ENCODE measurements at regions not wholly inside any gene's neighbourhood (a gene's known extent, or its start where the extent isn't known, plus 50 kb on each side); places are given as distances from the start of the nearest gene placed in this dataset.

DNA sequence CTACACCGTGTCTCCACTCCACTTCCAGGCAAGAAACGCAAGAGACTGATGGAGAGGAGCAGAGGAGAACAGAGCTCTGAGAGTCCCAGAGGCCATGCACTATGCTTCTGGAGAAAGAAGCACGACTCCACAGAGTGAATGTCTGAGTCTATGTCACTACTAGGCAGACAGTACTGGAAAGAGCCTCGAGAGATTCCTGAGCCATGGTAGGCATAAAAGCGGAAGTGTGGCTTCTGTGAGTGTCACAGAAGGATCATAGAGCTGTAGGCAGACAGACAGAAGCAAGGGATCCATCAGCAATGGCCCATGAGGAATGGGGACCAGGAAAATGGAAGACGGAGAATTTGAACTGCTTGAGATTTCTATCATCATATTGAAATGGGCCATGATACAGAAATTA is 542.6 kb downstream of the ZEB2 start:
- TF ChIP-seq, protein P1, sequence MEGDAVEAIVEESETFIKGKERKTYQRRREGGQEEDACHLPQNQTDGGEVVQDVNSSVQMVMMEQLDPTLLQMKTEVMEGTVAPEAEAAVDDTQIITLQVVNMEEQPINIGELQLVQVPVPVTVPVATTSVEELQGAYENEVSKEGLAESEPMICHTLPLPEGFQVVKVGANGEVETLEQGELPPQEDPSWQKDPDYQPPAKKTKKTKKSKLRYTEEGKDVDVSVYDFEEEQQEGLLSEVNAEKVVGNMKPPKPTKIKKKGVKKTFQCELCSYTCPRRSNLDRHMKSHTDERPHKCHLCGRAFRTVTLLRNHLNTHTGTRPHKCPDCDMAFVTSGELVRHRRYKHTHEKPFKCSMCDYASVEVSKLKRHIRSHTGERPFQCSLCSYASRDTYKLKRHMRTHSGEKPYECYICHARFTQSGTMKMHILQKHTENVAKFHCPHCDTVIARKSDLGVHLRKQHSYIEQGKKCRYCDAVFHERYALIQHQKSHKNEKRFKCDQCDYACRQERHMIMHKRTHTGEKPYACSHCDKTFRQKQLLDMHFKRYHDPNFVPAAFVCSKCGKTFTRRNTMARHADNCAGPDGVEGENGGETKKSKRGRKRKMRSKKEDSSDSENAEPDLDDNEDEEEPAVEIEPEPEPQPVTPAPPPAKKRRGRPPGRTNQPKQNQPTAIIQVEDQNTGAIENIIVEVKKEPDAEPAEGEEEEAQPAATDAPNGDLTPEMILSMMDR (IDR thresholded peaks at IDR 0.05 in 8 of 11, conservative IDR thresholded peaks at IDR 0.05 in 3 of 11), result no peak
- no peak for TF ChIP-seq POLR2A (IDR thresholded peaks at IDR 0.05)

Data from spleen (tissue), 7 donors.